ENCODE measurements at regions not wholly inside any gene's neighbourhood (a gene's known extent, or its start where the extent isn't known, plus 50 kb on each side); places are given as distances from the start of the nearest gene placed in this dataset.

DNA sequence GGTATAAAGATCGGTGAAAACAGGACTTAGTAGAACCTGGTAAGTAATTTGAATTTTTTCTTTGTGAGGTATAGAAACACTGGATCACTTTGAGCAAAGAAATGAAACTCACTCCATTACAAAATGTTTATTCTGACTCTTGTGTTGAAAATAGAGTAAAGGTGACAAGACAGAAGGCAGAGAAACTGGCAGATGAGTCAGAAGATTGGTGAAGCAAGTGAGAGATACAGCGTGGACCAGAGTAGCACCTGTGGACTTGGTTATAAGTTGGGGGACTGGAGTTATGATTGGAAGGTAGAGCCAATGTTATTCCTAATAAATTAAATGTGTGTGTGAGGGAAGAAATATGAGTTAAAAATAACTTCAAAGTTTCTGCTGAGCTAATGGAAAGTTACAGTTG lies 620.9 kb downstream of the ZWINT start:
- no peaks in the 10 kb centered on the region for H3K36me3 ChIP-seq (ENCODE audit: insufficient read depth, low read length)
- no peak for TF ChIP-seq EZH2 (IDR thresholded peaks at IDR 0.05; ENCODE audit: borderline replicate concordance, low read depth, low read length, severe bottlenecking)
- TF ChIP-seq, protein P1, sequence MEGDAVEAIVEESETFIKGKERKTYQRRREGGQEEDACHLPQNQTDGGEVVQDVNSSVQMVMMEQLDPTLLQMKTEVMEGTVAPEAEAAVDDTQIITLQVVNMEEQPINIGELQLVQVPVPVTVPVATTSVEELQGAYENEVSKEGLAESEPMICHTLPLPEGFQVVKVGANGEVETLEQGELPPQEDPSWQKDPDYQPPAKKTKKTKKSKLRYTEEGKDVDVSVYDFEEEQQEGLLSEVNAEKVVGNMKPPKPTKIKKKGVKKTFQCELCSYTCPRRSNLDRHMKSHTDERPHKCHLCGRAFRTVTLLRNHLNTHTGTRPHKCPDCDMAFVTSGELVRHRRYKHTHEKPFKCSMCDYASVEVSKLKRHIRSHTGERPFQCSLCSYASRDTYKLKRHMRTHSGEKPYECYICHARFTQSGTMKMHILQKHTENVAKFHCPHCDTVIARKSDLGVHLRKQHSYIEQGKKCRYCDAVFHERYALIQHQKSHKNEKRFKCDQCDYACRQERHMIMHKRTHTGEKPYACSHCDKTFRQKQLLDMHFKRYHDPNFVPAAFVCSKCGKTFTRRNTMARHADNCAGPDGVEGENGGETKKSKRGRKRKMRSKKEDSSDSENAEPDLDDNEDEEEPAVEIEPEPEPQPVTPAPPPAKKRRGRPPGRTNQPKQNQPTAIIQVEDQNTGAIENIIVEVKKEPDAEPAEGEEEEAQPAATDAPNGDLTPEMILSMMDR (IDR thresholded peaks at IDR 0.05; ENCODE audit: borderline replicate concordance, extremely low read depth, low read length, poor library complexity, severe bottlenecking): no peak
- H3K4me3 ChIP-seq (ENCODE audit: low read depth in 1 of 2, low read length in 2 of 2): no peak overlapping the region
- no peak overlapping the region; the same call in 1 of the 2 replicates for H2AFZ ChIP-seq (ENCODE audit: low read depth, low read length)
- no peaks in the 10 kb centered on the region for H3K27me3 ChIP-seq (ENCODE audit: insufficient read depth, low read length, poor library complexity)
- no peaks in the 10 kb centered on the region for H3K79me2 ChIP-seq (ENCODE audit: insufficient read depth, low read length)
- H3K4me2 ChIP-seq (ENCODE audit: insufficient read depth, low read length): no peak overlapping the region
- no peak overlapping the region for H3K9ac ChIP-seq (ENCODE audit: low read depth, low read length)
- DNase-seq: no peak
- no peak for ATAC-seq (ENCODE audit: insufficient read depth, low read depth)
- H3K4me1 ChIP-seq (ENCODE audit: insufficient read depth, low read length): no peaks in the 10 kb centered on the region
- H3K27ac ChIP-seq (ENCODE audit: low read length): no peak overlapping the region
- H3K9me3 ChIP-seq (ENCODE audit: insufficient read depth, low read length, severe bottlenecking): no peaks in the 10 kb centered on the region
- no peaks in the 10 kb centered on the region for H4K20me1 ChIP-seq (ENCODE audit: insufficient read depth, low read length)

DNA sequence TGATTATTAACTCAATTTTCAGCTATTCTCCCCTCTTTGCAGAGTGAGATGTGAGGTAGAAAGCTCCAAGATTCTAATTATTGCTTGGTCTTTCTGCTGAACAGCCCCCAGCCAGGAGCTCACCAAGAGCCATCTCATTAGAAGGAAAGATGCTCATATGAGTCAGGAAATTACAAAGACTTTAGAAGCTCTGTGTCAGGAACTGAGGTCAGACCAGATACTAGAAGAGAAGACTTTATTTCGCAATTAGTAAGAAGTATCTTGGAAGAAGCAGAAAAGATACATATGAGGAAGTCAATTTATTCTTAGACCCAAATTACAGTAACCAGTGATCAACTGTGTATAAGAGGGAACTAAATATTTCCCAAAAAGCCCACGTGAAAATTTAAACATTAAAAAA lies 626.9 kb downstream of the ZWINT start:
- H4K20me1 ChIP-seq (ENCODE audit: insufficient read depth, low read length): no peaks in the 10 kb centered on the region
- DNase-seq (no peak), ATAC-seq (ENCODE audit: insufficient read depth, low read depth) (no peak)
- TF ChIP-seq, protein P1 (IDR thresholded peaks at IDR 0.05; ENCODE audit: borderline replicate concordance, extremely low read depth, low read length, poor library complexity, severe bottlenecking): no peak
- no peak for TF ChIP-seq EZH2 (IDR thresholded peaks at IDR 0.05; ENCODE audit: borderline replicate concordance, low read depth, low read length, severe bottlenecking)
- no peak overlapping the region for H3K4me2 ChIP-seq (ENCODE audit: insufficient read depth, low read length)
- no peaks in the 10 kb centered on the region for H3K79me2 ChIP-seq (ENCODE audit: insufficient read depth, low read length)
- no peaks in the 10 kb centered on the region for H3K27me3 ChIP-seq (ENCODE audit: insufficient read depth, low read length, poor library complexity)
- no peak overlapping the region for H3K27ac ChIP-seq (ENCODE audit: low read length)
- no peak overlapping the region for H3K9ac ChIP-seq (ENCODE audit: low read depth, low read length)
- H3K4me3 ChIP-seq (ENCODE audit: low read depth in 1 of 2, low read length in 2 of 2): no peak overlapping the region
- H3K36me3 ChIP-seq (ENCODE audit: insufficient read depth, low read length): no peaks in the 10 kb centered on the region
- H2AFZ ChIP-seq (ENCODE audit: low read depth, low read length): no peak overlapping the region
- no peaks in the 10 kb centered on the region for H3K9me3 ChIP-seq (ENCODE audit: insufficient read depth, low read length, severe bottlenecking)
- H3K4me1 ChIP-seq (ENCODE audit: insufficient read depth, low read length): no peaks in the 10 kb centered on the region

DNA sequence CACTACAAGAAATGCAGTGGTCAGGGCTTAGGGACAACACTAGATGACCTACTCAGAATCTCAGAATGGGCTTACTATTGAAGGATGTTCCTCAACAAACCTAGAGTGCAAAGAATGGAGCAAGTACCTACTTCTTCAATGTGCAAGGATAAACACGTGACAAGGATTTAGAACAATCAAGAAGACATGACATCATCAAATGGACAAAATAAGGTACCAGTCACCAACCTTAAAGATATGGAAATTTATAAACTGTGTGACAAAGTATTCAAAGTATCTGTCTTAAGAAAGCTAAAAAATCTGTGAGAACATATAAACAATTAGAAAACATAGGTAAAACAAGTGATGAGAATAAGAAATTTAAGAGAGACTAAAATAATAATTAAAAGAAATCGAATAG lies 656.1 kb downstream of the ZWINT start:
- Histone ChIP-seq H3K9me3 (ENCODE audit: insufficient read depth, low read length, severe bottlenecking) (no peaks in the 10 kb centered on the region), H4K20me1 (ENCODE audit: insufficient read depth, low read length) (no peaks in the 10 kb centered on the region), H3K4me2 (ENCODE audit: insufficient read depth, low read length) (no peak overlapping the region), H3K9ac (ENCODE audit: low read depth, low read length) (no peak overlapping the region), H3K36me3 (ENCODE audit: insufficient read depth, low read length) (no peaks in the 10 kb centered on the region), H3K27ac (ENCODE audit: low read length) (no peak overlapping the region), H2AFZ (ENCODE audit: low read depth, low read length) (no peak overlapping the region), H3K4me3 (ENCODE audit: low read depth in 1 of 2, low read length in 2 of 2) (no peak overlapping the region), H3K79me2 (ENCODE audit: insufficient read depth, low read length) (no peaks in the 10 kb centered on the region), H3K4me1 (ENCODE audit: insufficient read depth, low read length) (no peaks in the 10 kb centered on the region), H3K27me3 (ENCODE audit: insufficient read depth, low read length, poor library complexity) (no peaks in the 10 kb centered on the region)
- ATAC-seq (ENCODE audit: insufficient read depth, low read depth) (no peak), DNase-seq (no peak)
- TF ChIP-seq, protein P1 (IDR thresholded peaks at IDR 0.05; ENCODE audit: borderline replicate concordance, extremely low read depth, low read length, poor library complexity, severe bottlenecking): no peak
- no peak for TF ChIP-seq EZH2 (IDR thresholded peaks at IDR 0.05; ENCODE audit: borderline replicate concordance, low read depth, low read length, severe bottlenecking)

Data from DND-41 (cell line).